ENCODE measurements at regions not wholly inside any gene's neighbourhood (a gene's known extent, or its start where the extent isn't known, plus 50 kb on each side); places are given as distances from the start of the nearest gene placed in this dataset.
"Not testable (repeated sequence)": the region's sequence is repeated elsewhere in the genome, so short reads cannot be mapped to it uniquely, and the experiment has no call there.

GRCh38 chr4:31649878-31650277 is 929.7 kb downstream of the PCDH7 start:
- no peak for DNase-seq (ENCODE audit: low read depth)

- DNase-seq (ENCODE audit: low read depth) = no peak
These were observed 931.4 kb downstream of the PCDH7 start for GRCh38 chr4:31651541-31651940.

DNA sequence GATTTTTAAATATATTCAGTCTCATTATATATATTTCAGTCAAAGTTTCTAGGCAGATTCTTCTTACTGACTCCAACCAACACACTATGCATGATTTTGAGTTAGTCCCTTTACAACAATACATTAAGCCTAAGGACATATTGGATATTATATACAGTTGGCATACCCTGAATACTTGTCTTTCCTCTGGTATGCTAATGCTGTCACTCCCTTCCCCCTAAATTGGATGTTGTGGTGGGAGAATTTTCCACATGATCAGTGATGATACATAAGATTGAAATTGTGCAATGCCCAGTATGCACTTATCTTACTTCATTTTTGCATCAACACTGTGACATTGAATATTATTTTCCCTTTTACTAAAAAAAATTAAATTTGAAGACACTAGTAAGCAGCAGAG is 935.2 kb downstream of the PCDH7 start:
- no peak for DNase-seq (ENCODE audit: low read depth)

GRCh38 chr4:31657859-31658570 is 937.8 kb downstream of the PCDH7 start:
- DNase-seq (ENCODE audit: low read depth) = no peak

- DNase-seq (ENCODE audit: low read depth) = no peak
These were observed 940.7 kb downstream of the PCDH7 start for GRCh38 chr4:31660916-31661315.

DNA sequence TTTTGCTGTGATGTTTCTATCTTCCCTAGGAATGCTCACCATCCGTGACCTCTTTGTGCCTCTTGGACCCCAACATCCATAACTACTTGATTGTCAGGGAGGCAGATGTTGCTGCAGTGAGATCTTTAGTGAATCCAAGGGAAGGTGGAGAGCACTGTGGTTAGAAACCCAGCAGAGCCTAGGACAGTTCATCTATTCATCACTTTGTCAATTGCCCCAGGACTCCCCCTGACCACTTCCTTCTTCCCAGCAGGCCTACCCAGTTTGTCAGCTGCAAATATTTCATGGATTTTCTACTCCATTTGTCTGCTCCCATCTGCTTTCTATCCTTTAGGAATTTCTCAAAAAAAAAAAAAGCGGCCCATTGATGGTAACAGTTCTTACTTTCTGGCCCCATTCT is 942.8 kb downstream of the PCDH7 start:
- no peak for DNase-seq (ENCODE audit: low read depth)

GRCh38 chr4:31667686-31668085 is 947.5 kb downstream of the PCDH7 start:
- DNase-seq (ENCODE audit: low read depth) = no peak

- no peak for DNase-seq (ENCODE audit: low read depth)
These were observed 954.3 kb downstream of the PCDH7 start for GRCh38 chr4:31674313-31674947.

- DNase-seq (ENCODE audit: low read depth) = no peak
These were observed 958.2 kb downstream of the PCDH7 start for GRCh38 chr4:31678356-31678755.

GRCh38 chr4:31682796-31683195 is 962.6 kb downstream of the PCDH7 start:
- DNase-seq (ENCODE audit: low read depth) = no peak

- no peak for DNase-seq (ENCODE audit: low read depth)
These were observed 967.7 kb downstream of the PCDH7 start for GRCh38 chr4:31687717-31688342.

DNA sequence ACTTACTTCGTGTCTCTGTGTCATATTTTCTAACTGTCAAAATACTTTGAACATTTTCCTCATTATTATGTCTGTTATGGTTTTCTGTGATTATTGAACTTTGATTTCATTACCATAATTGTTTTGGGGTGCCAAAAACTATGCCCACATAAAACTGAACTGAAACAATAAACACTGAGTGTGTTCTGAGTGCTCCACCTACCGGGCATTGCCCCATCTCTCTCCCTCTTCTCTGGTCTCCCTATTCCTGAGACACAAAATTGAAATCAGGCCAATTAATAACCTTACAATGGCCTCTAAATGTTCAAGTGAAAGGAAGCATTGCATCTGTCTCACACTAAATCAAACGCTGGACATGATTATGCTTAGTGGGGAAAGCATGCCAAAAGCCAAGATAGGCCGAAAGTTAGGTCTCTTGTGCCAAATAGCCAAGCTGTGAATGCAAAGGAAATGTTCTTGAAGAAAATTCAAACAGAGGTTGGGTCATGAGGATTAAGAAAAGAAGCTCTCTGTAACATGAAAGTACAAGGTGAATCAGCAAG is 972.3 kb downstream of the PCDH7 start:
- DNase-seq (ENCODE audit: low read depth) = no peak

DNA sequence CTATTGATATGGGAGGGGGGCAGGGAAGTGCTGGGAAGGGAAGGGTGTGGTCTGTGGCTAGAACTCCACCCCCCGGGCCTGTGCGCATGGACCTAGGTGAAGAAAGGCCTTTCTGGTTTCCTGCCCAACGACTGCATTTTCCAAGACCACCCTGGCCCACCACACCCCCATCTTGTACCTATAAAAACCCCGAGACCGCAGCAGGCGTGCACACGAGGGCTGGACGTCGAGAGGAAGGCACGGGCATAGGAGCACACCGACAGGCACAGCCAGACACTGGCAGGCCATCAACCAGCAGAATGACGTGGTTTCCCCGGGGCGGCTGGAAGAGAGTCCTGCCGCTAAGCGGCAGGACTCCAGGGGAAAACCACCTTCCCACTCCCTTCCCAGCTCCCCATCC is 981.1 kb downstream of the PCDH7 start:
- no peak for DNase-seq (ENCODE audit: low read depth)

GRCh38 chr4:31702326-31702725 is 982.2 kb downstream of the PCDH7 start:
- no peak for DNase-seq (ENCODE audit: low read depth)

DNA sequence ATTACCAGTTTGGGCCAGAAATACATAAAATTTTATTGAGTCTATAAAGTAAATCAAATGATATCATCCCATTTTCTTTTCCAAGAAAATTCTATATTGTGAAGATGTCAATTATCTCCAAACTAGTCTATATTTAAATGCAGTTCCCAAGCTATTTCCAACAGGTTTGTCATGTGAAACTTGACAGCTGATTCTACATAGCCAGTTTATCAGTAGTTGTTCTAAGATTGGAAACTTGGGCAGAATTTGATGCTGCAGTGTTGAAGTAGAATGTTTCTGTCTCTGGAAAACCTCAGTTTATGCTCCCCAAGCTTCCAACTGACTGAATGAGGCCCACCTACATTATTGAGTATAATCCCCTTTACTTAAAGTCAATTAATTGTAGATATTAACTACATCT is 994.1 kb downstream of the PCDH7 start:
- DNase-seq (ENCODE audit: low read depth) = no peak

DNA sequence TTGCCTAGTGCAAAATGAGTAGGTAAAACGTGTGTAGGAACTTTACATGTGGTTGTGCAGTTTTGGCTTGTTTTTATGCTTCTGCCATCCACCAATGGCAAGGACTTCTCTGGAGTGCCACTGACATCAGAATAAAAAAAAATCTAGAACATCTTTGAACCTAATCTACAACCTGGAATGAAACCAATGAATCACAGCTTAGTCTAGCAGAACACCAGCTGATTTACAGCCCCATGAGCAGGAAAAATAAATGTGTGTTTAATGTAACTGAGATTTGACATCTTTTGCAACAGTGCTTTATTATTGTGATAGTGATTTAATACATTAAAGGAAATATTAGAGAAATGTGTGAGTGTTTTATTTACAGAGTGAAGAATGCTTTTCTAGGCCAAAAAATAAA is 995.1 kb downstream of the PCDH7 start:
- no peak for DNase-seq (ENCODE audit: low read depth)

- no peak for DNase-seq (ENCODE audit: low read depth)
These were observed 1006.9 kb downstream of the PCDH7 start for GRCh38 chr4:31727030-31727429.

GRCh38 chr4:31735004-31735403 is 1014.8 kb downstream of the PCDH7 start:
- no peak for DNase-seq (ENCODE audit: low read depth)

GRCh38 chr4:31737419-31737818 is 1017.2 kb downstream of the PCDH7 start:
- DNase-seq (ENCODE audit: low read depth) = no peak

- DNase-seq (ENCODE audit: low read depth) = no peak
These were observed 1021.2 kb downstream of the PCDH7 start for GRCh38 chr4:31741326-31741725.

GRCh38 chr4:31748382-31748781 is 1028.2 kb downstream of the PCDH7 start:
- no peak for DNase-seq (ENCODE audit: low read depth)

- DNase-seq (ENCODE audit: low read depth) = not testable (repeated sequence)
These were observed 1030.4 kb downstream of the PCDH7 start for GRCh38 chr4:31750581-31750980.

DNA sequence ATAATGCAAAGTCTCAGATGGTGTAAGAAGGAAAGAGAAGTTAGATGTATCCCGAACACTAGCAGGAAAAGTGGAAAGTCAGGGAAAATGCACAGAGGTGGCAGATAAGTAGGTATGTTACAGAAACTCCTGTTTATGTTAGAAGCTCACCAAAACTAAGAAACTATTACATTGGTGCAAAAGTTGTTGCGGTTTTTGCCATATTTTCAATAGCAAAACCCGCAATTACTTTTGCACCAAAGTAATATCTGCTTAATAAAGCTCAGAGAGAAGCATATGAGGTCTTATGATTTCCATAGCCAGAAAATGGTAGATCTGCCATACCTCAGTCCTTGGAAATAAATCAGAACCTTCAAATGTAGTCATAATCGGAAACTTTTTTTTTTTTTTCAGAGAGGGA is 1035.6 kb downstream of the PCDH7 start:
- no peak for DNase-seq (ENCODE audit: low read depth)

Measured in stromal cell of bone marrow (primary cell).